Liver (tissue), 8 donors: ENCODE measurements at regions not wholly inside any gene's neighbourhood (a gene's known extent, or its start where the extent isn't known, plus 50 kb on each side); places are given as distances from the start of the nearest gene placed in this dataset.

Experiments
- DNase-seq: peaks from one replicate; pipeline ENCODE4 v3.0.0-alpha.2; 2017; ENCODE audit warnings: low spot score
- H3K27ac ChIP-seq, 2 donors: one replicate each; pipeline ENCODE4 v1.7.0; 2013; ENCODE audit warnings: inconsistent platforms in 2 of 2, low read length in 2 of 2, control low read depth in 1 of 2, low read depth in 1 of 2, mild to moderate bottlenecking in 1 of 2
- H3K27me3 ChIP-seq, 4 donors: one replicate each; pipeline versions ENCODE4 v1.6.1 to v1.7.0; 2013; ENCODE audit warnings: low read length in 3 of 4, inconsistent platforms in 1 of 4, mild to moderate bottlenecking in 1 of 4, moderate library complexity in 1 of 4; ENCODE audit not compliant: control insufficient read depth in 4 of 4, insufficient read depth in 4 of 4
- H3K36me3 ChIP-seq, 4 donors: one replicate each; pipeline versions ENCODE4 v1.6.1 to v1.7.0; 2013; ENCODE audit warnings: low read length in 3 of 4, mild to moderate bottlenecking in 3 of 4, low read depth in 1 of 4, moderate library complexity in 1 of 4; ENCODE audit not compliant: control insufficient read depth in 4 of 4, insufficient read depth in 3 of 4
- H3K4me1 ChIP-seq, 4 donors: one replicate each; pipeline versions ENCODE4 v1.6.1 to v1.7.0; 2013; ENCODE audit warnings: low read length in 3 of 4, mild to moderate bottlenecking in 3 of 4, moderate library complexity in 1 of 4; ENCODE audit not compliant: control insufficient read depth in 4 of 4, insufficient read depth in 4 of 4
- H3K4me3 ChIP-seq, 3 donors: one replicate each; pipeline versions ENCODE4 v1.6.1 to v1.7.0; 2013; ENCODE audit warnings: low read length in 3 of 3, control low read depth in 1 of 3, low read depth in 1 of 3, mild to moderate bottlenecking in 1 of 3
- H3K9ac ChIP-seq, 2 donors: one replicate each; pipeline ENCODE4 v1.7.0; 2013; ENCODE audit warnings: low read length in 2 of 2, mild to moderate bottlenecking in 2 of 2, moderate library complexity in 2 of 2, control low read depth in 1 of 2, low read depth in 1 of 2
- H3K9me3 ChIP-seq, 4 donors: one replicate each; pipeline versions ENCODE4 v1.6.1 to v1.7.0; 2013; ENCODE audit warnings: low read length in 3 of 4; ENCODE audit not compliant: control insufficient read depth in 4 of 4
- EGR1 ChIP-seq, 2 donors: IDR thresholded peaks; 2 replicates each; pipeline ENCODE4 v1.6.1; 2016 to 2018; ENCODE audit warnings: antibody characterized with exemption in 2 of 2, low read depth in 2 of 2
- FOXA1 ChIP-seq: IDR thresholded peaks from 2 replicates; pipeline ENCODE4 v1.6.1; 2016; ENCODE audit warnings: antibody characterized with exemption
- FOXA2 ChIP-seq: IDR thresholded peaks from 2 replicates; pipeline ENCODE4 v1.6.1; 2016; ENCODE audit warnings: antibody characterized with exemption
- GABPA ChIP-seq, 2 donors: IDR thresholded peaks in 1 of 2; conservative IDR thresholded peaks in 1 of 2; 2 replicates each; pipeline ENCODE4 v1.6.1; 2016; ENCODE audit warnings: antibody characterized with exemption in 2 of 2, mild to moderate bottlenecking in 1 of 2, moderate library complexity in 1 of 2
- JUND ChIP-seq, 2 donors: IDR thresholded peaks; 2 replicates each; pipeline ENCODE4 v1.6.1; 2016; ENCODE audit warnings: antibody characterized with exemption in 2 of 2
- NR2F2 ChIP-seq: IDR thresholded peaks from 2 replicates; pipeline ENCODE4 v1.6.1; 2016; ENCODE audit warnings: antibody characterized with exemption
- RAD21 ChIP-seq, 2 donors: IDR thresholded peaks; 2 replicates each; pipeline ENCODE4 v1.6.1; 2016; ENCODE audit warnings: antibody characterized with exemption in 2 of 2, mild to moderate bottlenecking in 2 of 2
- RXRA ChIP-seq, 2 donors: IDR thresholded peaks; 2 replicates each; pipeline ENCODE4 v1.6.1; 2017 to 2018; ENCODE audit warnings: antibody characterized with exemption in 2 of 2, mild to moderate bottlenecking in 1 of 2
- SP1 ChIP-seq: IDR thresholded peaks from 2 replicates; pipeline ENCODE4 v1.6.1; 2018; ENCODE audit warnings: antibody characterized with exemption, mild to moderate bottlenecking
- TAF1 ChIP-seq: conservative IDR thresholded peaks from 2 replicates; pipeline ENCODE4 v1.6.1; 2016; ENCODE audit warnings: antibody characterized with exemption, mild to moderate bottlenecking
- YY1 ChIP-seq: IDR thresholded peaks from 2 replicates; pipeline ENCODE4 v1.6.1; 2016; ENCODE audit warnings: antibody characterized with exemption, mild to moderate bottlenecking
- WGBS: extraction: QIAGEN DNeasy Blood & Tissue Kit; methylation state at CpG from one replicate; pipeline ENCODE4 v1.1.7; 2013; 5-methylcytosine and 5-hydroxymethylcytosine counted together
- TF ChIP-seq, protein P1 (sequence below): IDR thresholded peaks from 2 replicates; pipeline ENCODE4 v1.6.1; 2016; ENCODE audit warnings: antibody characterized with exemption
- TF ChIP-seq, protein P2 (sequence below): IDR thresholded peaks from 2 replicates; pipeline ENCODE4 v1.6.1; 2016; ENCODE audit warnings: antibody characterized with exemption
- TF ChIP-seq, protein P3 (sequence below): fragments of 150-350 bp; IDR thresholded peaks from 2 replicates; pipeline ENCODE4 v1.5.1; 2017; ENCODE audit warnings: improper control_type of control experiment, low read depth, low read length; ENCODE audit not compliant: missing input control
- donor health status: healthy.
- donor health status: healthy.
- donor health status: healthy.
- donor health status: healthy.
- donor health status: healthy.

DNA sequence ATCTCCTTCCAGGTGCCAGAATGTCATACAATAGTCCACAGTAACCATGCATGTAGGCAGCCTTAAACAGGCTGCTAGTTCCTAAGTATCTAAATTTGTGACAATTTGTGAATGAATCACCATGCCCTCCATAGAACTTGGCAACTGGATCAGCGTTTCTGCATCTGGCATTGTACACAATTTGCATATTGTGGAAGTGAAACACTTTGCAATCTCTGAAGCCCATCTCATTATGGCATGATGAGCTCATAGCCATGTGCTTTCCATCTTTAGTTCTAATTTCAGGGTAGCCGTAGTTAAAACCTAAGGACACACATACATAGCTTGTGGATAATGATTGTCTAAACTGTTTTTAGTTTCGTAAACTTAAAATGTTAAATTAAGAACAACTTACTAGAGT is 573.6 kb downstream of the PPP4R3C start:
- WGBS, result 67% methylated on average over 3 of the region's 3 CpGs
- Histone ChIP-seq H3K27ac (no peak overlapping the region), H3K36me3 (no peaks in the 10 kb centered on the region), H3K4me3 (no peak overlapping the region), H3K9ac (no peak overlapping the region), H3K4me1 (no peaks in the 10 kb centered on the region), H3K27me3 (peaks cover 0 to 2% (median 0%) of the 10 kb centered on the region in 4 donors), H3K9me3 (peaks cover 0 to 1% (median 0%) of the 10 kb centered on the region in 4 donors)
- TF ChIP-seq, protein P1, sequence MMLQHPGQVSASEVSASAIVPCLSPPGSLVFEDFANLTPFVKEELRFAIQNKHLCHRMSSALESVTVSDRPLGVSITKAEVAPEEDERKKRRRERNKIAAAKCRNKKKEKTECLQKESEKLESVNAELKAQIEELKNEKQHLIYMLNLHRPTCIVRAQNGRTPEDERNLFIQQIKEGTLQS, result no peak
- TF ChIP-seq FOXA1, result no peak
- TF ChIP-seq EGR1 (IDR thresholded peaks at IDR 0.05; ENCODE audit: low read depth in 2 of 2), result no peak
- TF ChIP-seq, protein P2, sequence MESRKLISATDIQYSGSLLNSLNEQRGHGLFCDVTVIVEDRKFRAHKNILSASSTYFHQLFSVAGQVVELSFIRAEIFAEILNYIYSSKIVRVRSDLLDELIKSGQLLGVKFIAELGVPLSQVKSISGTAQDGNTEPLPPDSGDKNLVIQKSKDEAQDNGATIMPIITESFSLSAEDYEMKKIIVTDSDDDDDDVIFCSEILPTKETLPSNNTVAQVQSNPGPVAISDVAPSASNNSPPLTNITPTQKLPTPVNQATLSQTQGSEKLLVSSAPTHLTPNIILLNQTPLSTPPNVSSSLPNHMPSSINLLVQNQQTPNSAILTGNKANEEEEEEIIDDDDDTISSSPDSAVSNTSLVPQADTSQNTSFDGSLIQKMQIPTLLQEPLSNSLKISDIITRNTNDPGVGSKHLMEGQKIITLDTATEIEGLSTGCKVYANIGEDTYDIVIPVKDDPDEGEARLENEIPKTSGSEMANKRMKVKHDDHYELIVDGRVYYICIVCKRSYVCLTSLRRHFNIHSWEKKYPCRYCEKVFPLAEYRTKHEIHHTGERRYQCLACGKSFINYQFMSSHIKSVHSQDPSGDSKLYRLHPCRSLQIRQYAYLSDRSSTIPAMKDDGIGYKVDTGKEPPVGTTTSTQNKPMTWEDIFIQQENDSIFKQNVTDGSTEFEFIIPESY, result no peak
- TF ChIP-seq FOXA2, result no peak
- no peak for TF ChIP-seq JUND (IDR thresholded peaks at IDR 0.05)
- no peak for TF ChIP-seq TAF1
- TF ChIP-seq YY1, result no peak
- TF ChIP-seq, protein P3, sequence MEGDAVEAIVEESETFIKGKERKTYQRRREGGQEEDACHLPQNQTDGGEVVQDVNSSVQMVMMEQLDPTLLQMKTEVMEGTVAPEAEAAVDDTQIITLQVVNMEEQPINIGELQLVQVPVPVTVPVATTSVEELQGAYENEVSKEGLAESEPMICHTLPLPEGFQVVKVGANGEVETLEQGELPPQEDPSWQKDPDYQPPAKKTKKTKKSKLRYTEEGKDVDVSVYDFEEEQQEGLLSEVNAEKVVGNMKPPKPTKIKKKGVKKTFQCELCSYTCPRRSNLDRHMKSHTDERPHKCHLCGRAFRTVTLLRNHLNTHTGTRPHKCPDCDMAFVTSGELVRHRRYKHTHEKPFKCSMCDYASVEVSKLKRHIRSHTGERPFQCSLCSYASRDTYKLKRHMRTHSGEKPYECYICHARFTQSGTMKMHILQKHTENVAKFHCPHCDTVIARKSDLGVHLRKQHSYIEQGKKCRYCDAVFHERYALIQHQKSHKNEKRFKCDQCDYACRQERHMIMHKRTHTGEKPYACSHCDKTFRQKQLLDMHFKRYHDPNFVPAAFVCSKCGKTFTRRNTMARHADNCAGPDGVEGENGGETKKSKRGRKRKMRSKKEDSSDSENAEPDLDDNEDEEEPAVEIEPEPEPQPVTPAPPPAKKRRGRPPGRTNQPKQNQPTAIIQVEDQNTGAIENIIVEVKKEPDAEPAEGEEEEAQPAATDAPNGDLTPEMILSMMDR, result no peak
- no peak for TF ChIP-seq RAD21 (IDR thresholded peaks at IDR 0.05)
- no peak for TF ChIP-seq SP1
- DNase-seq, result no peak

DNA sequence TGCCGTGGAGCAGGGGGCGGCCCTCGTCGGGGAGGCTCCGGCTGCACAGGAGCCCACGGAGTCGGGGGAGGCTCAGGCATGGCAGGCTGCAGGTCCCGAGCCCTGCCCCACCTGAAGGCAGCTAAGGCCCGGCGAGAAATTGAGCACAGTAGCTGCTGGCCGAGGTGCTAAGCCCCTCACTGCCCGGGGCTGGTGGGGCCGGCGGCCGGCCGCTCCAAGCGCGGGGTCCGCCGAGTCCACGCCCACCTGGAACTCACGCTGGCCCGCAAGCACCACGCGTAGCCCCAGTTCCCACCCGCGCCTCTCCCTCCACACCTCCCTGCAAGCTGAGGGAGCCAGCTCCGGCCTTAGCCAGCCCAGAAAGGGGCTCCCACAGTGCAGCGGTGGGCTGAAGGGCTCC is 589.4 kb downstream of the PPP4R3C start:
- DNase-seq, result no peak
- 93% methylated on average over 29 of the region's 29 CpGs for WGBS
- Histone ChIP-seq H3K36me3 (no peaks in the 10 kb centered on the region), H3K4me3 (no peak overlapping the region), H3K9ac (no peak overlapping the region), H3K9me3 (peaks cover 0 to 2% (median 0%) of the 10 kb centered on the region in 4 donors), H3K27me3 (no peaks in the 10 kb centered on the region), H3K4me1 (no peaks in the 10 kb centered on the region), H3K27ac (no peak overlapping the region)
- TF ChIP-seq, protein P1, result no peak
- TF ChIP-seq GABPA (IDR thresholded peaks at IDR 0.05 in 1 of 2, conservative IDR thresholded peaks at IDR 0.05 in 1 of 2) (no peak), RXRA (IDR thresholded peaks at IDR 0.05) (no peak)

DNA sequence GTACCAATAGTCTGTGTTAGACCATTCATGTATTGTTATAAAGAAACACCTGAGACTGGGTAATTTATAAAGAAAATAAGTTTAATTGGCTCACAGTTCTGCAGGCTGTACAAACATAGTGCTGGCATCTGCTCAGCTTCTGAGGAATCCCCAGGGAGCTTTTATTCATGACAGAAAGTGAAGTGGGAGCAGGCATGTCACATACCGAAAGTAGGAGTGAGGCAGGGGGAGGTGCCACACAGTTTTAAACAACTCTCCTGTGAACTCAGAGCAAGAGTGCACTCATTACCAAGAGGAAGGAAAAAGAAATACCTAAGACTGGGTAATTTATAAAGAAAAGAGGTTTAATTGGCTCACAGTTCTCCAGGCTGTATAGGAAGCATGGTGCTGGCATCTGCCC is 591.2 kb downstream of the PPP4R3C start:
- no peak for TF ChIP-seq NR2F2
- TF ChIP-seq RAD21 (IDR thresholded peaks at IDR 0.05), result no peak
- WGBS, result 97% methylated on average over 1 of the region's 1 CpG

More for the DNA sequence above, 591.2 kb downstream of the PPP4R3C start:
- Histone ChIP-seq H3K9ac (no peak overlapping the region), H3K4me1 (no peaks in the 10 kb centered on the region), H3K9me3 (peaks cover 0 to 2% (median 0%) of the 10 kb centered on the region in 4 donors), H3K36me3 (no peaks in the 10 kb centered on the region), H3K4me3 (no peak overlapping the region), H3K27me3 (no peaks in the 10 kb centered on the region), H3K27ac (no peak overlapping the region)
- no peak for DNase-seq
